ENCODE measurements at regions not wholly inside any gene's neighbourhood (a gene's known extent, or its start where the extent isn't known, plus 50 kb on each side); places are given as distances from the start of the nearest gene placed in this dataset.

DNA sequence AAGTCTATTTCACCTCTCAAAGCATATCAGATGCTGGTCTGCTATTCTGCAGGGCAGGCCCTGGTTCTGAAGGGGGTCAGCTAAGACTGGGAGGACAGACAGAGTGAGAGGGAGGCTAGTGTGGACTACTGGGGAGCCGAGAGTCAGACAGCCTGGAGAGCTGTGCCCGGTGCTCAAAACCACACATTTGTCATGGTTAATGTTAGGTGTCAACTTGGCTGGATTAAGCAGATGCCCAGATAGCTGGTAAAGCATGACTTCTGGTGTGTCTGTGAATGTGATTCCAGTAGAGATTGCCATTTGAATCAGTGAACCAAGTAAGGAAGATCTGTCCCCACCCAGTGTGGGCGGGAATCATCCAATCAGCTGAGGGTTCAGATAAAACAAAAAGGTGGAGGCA, 102.6 kb downstream of the SNX19 start:
- TF ChIP-seq, protein P1, sequence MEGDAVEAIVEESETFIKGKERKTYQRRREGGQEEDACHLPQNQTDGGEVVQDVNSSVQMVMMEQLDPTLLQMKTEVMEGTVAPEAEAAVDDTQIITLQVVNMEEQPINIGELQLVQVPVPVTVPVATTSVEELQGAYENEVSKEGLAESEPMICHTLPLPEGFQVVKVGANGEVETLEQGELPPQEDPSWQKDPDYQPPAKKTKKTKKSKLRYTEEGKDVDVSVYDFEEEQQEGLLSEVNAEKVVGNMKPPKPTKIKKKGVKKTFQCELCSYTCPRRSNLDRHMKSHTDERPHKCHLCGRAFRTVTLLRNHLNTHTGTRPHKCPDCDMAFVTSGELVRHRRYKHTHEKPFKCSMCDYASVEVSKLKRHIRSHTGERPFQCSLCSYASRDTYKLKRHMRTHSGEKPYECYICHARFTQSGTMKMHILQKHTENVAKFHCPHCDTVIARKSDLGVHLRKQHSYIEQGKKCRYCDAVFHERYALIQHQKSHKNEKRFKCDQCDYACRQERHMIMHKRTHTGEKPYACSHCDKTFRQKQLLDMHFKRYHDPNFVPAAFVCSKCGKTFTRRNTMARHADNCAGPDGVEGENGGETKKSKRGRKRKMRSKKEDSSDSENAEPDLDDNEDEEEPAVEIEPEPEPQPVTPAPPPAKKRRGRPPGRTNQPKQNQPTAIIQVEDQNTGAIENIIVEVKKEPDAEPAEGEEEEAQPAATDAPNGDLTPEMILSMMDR (IDR thresholded peaks at IDR 0.05 in 8 of 11, conservative IDR thresholded peaks at IDR 0.05 in 3 of 11) = no peak
- TF ChIP-seq POLR2AphosphoS5 (IDR thresholded peaks at IDR 0.05) (no peak), POLR2A (IDR thresholded peaks at IDR 0.05) (no peak)

All from spleen (tissue), 7 donors.